ENCODE measurements at regions not wholly inside any gene's neighbourhood (a gene's known extent, or its start where the extent isn't known, plus 50 kb on each side); places are given as distances from the start of the nearest gene placed in this dataset.

- no peak for TF ChIP-seq CTCF (IDR thresholded peaks at IDR 0.05; ENCODE audit: low read depth, low read length, missing control alignments)
- no peak overlapping the region for H3K4me3 ChIP-seq (replicated peaks; ENCODE audit: low read depth, low read length)
- DNase-seq (ENCODE audit: extremely low read depth, low read depth) = no peak
Observed at GRCh38 chr13:74839656-74840055, 642.3 kb downstream of the TBC1D4 start.

GRCh38 chr13:74838096-74838495, 643.9 kb downstream of the TBC1D4 start:
- no peak for DNase-seq (ENCODE audit: extremely low read depth, low read depth)
- TF ChIP-seq CTCF (IDR thresholded peaks at IDR 0.05; ENCODE audit: low read depth, low read length, missing control alignments) = no peak
- H3K4me3 ChIP-seq (replicated peaks; ENCODE audit: low read depth, low read length) = no peak overlapping the region

GRCh38 chr13:74836628-74837027, 645.3 kb downstream of the TBC1D4 start:
- no peak for DNase-seq (ENCODE audit: extremely low read depth, low read depth)
- no peak overlapping the region for H3K4me3 ChIP-seq (replicated peaks; ENCODE audit: low read depth, low read length)
- TF ChIP-seq CTCF (IDR thresholded peaks at IDR 0.05; ENCODE audit: low read depth, low read length, missing control alignments) = no peak

GRCh38 chr13:74835579-74835978, 646.4 kb downstream of the TBC1D4 start:
- no peak for DNase-seq (ENCODE audit: extremely low read depth, low read depth)
- no peak overlapping the region for H3K4me3 ChIP-seq (replicated peaks; ENCODE audit: low read depth, low read length)
- no peak for TF ChIP-seq CTCF (IDR thresholded peaks at IDR 0.05; ENCODE audit: low read depth, low read length, missing control alignments)

GRCh38 chr13:74825938-74826246, 656.1 kb downstream of the TBC1D4 start:
- DNase-seq (ENCODE audit: extremely low read depth, low read depth) = no peak
- no peak overlapping the region for H3K4me3 ChIP-seq (replicated peaks; ENCODE audit: low read depth, low read length)
- no peak for TF ChIP-seq CTCF (IDR thresholded peaks at IDR 0.05; ENCODE audit: low read depth, low read length, missing control alignments)

- no peak overlapping the region for H3K4me3 ChIP-seq (replicated peaks; ENCODE audit: low read depth, low read length)
- TF ChIP-seq CTCF (IDR thresholded peaks at IDR 0.05; ENCODE audit: low read depth, low read length, missing control alignments) = no peak
- peak; percentile 26 for DNase-seq (ENCODE audit: extremely low read depth, low read depth)
Observed at GRCh38 chr13:74825152-74825937, 656.6 kb downstream of the TBC1D4 start.

GRCh38 chr13:74820809-74821208, 661.2 kb downstream of the TBC1D4 start:
- no peak for TF ChIP-seq CTCF (IDR thresholded peaks at IDR 0.05; ENCODE audit: low read depth, low read length, missing control alignments)
- no peak for DNase-seq (ENCODE audit: extremely low read depth, low read depth)
- H3K4me3 ChIP-seq (replicated peaks; ENCODE audit: low read depth, low read length) = no peak overlapping the region
